Stimulated activated naive CD8-positive, alpha-beta T cell treated with anti-CD3 and anti-CD28 coated beads, Interleukin-15, Interleukin-2, amounts not matched to agents 100 ng/mL and 50 ng/mL, for 24 hours (primary cell): ENCODE measurements at regions not wholly inside any gene's neighbourhood (a gene's known extent, or its start where the extent isn't known, plus 50 kb on each side); places are given as distances from the start of the nearest gene placed in this dataset.

Experiments used
- H3K27ac Mint-ChIP-seq: one replicate; pipeline ENCODE4 v1.8.0; 2021; ENCODE audit warnings: mild to moderate bottlenecking, mixed read lengths
- H3K27me3 Mint-ChIP-seq: one replicate; pipeline ENCODE4 v1.8.0; 2021; ENCODE audit warnings: mixed read lengths
- H3K36me3 Mint-ChIP-seq: one replicate; pipeline ENCODE4 v1.8.0; 2021; ENCODE audit warnings: low read depth, mixed read lengths
- H3K4me1 Mint-ChIP-seq: one replicate; pipeline ENCODE4 v1.8.0; 2021; ENCODE audit warnings: low read depth, mixed read lengths
- H3K4me3 Mint-ChIP-seq: one replicate; pipeline ENCODE4 v1.8.0; 2021; ENCODE audit warnings: mild to moderate bottlenecking, mixed read lengths
- H3K9me3 Mint-ChIP-seq: one replicate; pipeline ENCODE4 v1.8.0; 2021; ENCODE audit warnings: mixed read lengths

DNA sequence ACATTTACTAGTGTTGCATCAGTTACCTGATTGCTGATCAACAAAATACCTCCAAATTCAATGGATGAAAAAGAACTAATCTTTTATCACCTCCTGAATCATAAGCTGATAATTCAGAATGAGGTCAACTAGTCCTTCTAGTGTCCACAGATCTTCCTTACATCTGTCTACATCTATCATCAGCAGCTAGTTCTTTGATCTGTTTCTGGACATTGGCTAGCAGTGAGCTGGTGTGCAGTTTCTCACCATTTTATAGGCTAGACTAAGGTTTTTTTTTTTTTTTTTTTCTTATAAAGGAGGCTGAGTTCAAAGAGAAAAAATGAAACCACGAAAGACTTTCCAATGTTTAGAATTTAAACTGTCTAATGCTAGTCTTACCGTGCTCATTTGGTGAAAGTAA is 534.3 kb upstream of the ST8SIA4 start:
- no peaks in the 10 kb centered on the region for H3K4me1 Mint-ChIP-seq
- no peak overlapping the region for H3K4me3 Mint-ChIP-seq
- H3K9me3 Mint-ChIP-seq, result no peaks in the 10 kb centered on the region
- no peaks in the 10 kb centered on the region for H3K27me3 Mint-ChIP-seq
- H3K36me3 Mint-ChIP-seq, result no peaks in the 10 kb centered on the region
- H3K27ac Mint-ChIP-seq, result no peak overlapping the region

DNA sequence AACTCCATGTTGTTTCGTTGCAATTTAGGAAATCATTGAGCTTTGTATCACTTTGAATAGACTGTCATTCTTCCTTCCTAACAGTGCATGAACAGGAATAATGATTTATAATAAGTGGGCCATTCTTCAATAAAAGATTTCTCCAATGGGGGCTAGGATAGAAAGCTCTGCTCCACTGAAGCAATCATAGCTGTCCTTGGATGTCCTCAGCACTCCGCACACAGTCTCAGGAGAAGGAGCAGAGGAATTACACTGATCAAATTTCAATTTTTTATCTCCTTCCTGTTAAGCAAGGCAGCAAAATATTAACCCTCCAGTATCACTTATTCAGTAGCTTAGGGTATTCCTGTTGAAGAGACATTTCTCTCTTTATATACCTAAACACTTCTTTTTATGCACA is 532.7 kb upstream of the ST8SIA4 start:
- Mint-ChIP-seq H3K4me3 (no peak overlapping the region), H3K9me3 (no peaks in the 10 kb centered on the region), H3K36me3 (no peaks in the 10 kb centered on the region), H3K4me1 (no peaks in the 10 kb centered on the region), H3K27ac (no peak overlapping the region), H3K27me3 (no peaks in the 10 kb centered on the region)

DNA sequence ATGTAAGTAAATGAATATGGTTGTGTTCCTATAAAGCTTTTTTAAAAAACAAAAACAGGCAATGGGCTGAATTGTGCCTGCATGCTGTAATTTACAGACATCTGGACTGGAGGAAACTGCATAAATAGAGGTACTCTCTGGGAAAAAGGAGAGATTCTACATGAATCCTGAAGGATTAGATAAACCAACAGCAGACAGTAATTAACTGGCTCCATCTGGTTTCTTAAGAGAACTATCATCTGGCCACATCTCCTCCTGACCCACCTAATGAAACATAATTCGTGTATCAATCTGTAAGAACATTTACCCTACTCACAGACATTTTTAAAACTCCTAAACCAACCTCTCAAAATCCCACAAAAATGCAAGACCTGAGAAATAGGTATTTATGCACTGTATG is 528.1 kb upstream of the ST8SIA4 start:
- no peaks in the 10 kb centered on the region for H3K27me3 Mint-ChIP-seq
- H3K9me3 Mint-ChIP-seq, result peaks cover 5% of the 10 kb centered on the region
- no peak overlapping the region for H3K27ac Mint-ChIP-seq
- no peaks in the 10 kb centered on the region for H3K4me1 Mint-ChIP-seq
- H3K4me3 Mint-ChIP-seq, result no peak overlapping the region
- no peaks in the 10 kb centered on the region for H3K36me3 Mint-ChIP-seq

DNA sequence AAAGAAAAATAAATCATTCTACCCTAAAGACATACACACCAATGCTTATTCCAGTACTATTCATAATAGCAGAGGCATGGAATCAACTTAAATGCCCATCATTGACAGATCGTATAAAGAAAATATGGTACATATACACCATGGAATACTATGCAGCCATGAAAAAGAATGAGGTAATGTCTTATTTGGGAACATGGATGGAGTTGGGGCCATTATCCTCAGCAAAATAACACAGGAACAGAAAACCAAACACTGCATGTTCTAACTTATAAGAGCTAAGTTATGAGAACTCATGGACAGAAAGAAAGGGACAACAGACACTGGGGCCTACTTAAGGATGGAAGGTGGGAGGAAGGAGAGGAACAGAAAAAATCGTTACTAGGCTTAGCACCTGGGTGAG is 527.5 kb upstream of the ST8SIA4 start:
- Mint-ChIP-seq H3K36me3 (no peaks in the 10 kb centered on the region), H3K9me3 (peaks cover 5% of the 10 kb centered on the region), H3K27me3 (no peaks in the 10 kb centered on the region), H3K4me3 (no peak overlapping the region), H3K4me1 (no peaks in the 10 kb centered on the region), H3K27ac (no peak overlapping the region)

DNA sequence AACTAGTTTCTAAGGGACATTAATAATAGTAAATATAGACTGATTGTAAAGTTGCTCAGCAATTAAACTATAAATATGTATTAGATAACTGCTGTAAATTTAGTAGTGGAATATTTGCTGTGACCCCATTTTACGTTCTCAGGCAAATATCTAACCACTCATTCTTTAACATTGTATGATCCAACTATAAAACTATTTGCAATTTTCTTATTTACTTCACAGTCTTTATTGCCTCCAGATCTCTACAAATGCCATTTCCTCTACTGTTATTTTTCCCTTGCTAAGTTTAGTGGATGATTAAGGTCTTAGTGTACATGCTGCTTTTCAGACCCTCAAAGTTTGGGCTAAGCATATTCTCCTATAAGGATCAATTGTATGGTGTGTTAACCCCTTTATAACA is 526.2 kb upstream of the ST8SIA4 start:
- H3K36me3 Mint-ChIP-seq, result no peaks in the 10 kb centered on the region
- H3K9me3 Mint-ChIP-seq, result peaks cover 5% of the 10 kb centered on the region
- H3K4me1 Mint-ChIP-seq, result no peaks in the 10 kb centered on the region
- H3K4me3 Mint-ChIP-seq, result no peak overlapping the region
- H3K27me3 Mint-ChIP-seq, result no peaks in the 10 kb centered on the region
- H3K27ac Mint-ChIP-seq, result no peak overlapping the region

DNA sequence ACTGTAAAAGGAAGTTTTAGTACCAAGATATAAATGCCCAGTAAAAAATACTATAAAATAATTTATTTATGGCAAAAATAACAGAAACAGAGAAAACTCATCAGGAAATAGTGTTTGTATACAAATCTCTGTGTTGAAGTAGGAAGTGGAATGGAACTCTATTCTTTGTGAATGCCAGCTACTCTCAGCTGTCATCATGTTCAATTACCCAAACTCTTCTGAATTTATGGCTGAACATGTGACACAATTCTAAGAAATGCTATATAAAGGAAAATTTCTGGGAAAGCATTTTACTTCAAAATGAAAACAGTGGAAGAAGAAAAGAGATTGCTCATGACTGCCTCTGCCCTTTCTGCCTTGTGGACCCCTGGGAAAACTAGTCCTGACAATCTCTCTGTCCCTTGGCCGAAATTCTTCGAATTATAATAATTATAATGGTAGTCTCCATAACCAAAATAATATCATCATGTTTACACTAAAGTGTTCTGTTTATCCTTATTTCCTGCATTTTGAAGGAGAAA is 522.3 kb upstream of the ST8SIA4 start:
- H3K27me3 Mint-ChIP-seq, result no peaks in the 10 kb centered on the region
- H3K27ac Mint-ChIP-seq, result no peak overlapping the region
- no peak overlapping the region for H3K4me3 Mint-ChIP-seq
- H3K36me3 Mint-ChIP-seq, result no peaks in the 10 kb centered on the region
- H3K9me3 Mint-ChIP-seq, result peaks cover 2% of the 10 kb centered on the region
- no peaks in the 10 kb centered on the region for H3K4me1 Mint-ChIP-seq

DNA sequence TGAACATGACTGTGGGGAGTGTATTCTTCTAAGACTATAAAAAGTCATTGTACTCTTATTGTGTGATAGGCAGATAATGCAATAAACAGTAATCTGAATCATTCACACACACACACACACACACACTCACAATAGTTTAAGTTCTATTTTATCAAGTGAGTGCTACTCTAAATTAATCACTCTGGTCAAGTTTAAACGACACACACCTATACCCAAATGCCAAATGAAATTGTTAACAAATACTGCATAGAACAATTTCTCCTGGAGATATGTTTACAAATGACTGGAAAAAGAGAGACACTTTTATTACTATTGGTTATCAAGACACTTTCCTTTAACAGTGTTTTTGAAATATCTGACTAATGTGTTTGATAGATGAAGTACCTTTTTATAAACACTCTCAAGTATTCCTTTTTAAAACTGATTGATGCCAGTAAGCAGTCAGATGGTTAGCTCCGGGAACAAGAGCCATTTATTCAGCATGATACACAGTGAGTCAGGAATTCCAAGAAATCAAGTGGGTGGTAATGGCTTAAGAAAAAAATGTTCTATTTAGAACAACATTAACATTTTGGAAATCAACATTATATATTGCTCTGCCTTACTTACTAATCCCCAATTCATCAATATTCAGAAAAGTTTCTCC is 521.6 kb upstream of the ST8SIA4 start:
- Mint-ChIP-seq H3K4me1 (no peaks in the 10 kb centered on the region), H3K27ac (no peak overlapping the region), H3K4me3 (no peak overlapping the region)

DNA sequence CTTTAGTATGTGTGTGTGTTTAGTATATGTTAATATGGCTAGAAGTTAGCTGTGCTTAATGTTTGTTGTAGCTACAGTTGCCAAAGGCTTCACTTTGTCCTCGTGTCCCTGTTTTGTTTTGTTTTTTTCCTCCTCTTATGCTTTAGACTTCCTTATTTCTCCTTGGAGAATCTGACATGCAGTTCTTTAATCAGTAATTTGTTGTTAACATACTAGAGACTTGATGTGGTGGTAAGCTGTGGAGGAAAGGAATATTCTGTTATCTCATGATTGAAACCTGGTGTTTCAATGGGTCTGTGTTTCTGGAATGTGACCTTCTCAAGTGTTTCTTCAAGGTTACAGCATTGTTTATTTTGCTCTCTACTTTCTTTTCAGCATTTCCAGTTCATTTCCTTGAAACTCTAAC is 515.6 kb upstream of the ST8SIA4 start:
- Mint-ChIP-seq H3K4me3 (no peak overlapping the region), H3K4me1 (no peaks in the 10 kb centered on the region), H3K9me3 (no peaks in the 10 kb centered on the region), H3K36me3 (no peaks in the 10 kb centered on the region), H3K27me3 (no peaks in the 10 kb centered on the region), H3K27ac (no peak overlapping the region)

More for the DNA sequence above, 521.6 kb upstream of the ST8SIA4 start:
- Mint-ChIP-seq H3K36me3 (no peaks in the 10 kb centered on the region), H3K9me3 (no peaks in the 10 kb centered on the region), H3K27me3 (no peaks in the 10 kb centered on the region)

DNA sequence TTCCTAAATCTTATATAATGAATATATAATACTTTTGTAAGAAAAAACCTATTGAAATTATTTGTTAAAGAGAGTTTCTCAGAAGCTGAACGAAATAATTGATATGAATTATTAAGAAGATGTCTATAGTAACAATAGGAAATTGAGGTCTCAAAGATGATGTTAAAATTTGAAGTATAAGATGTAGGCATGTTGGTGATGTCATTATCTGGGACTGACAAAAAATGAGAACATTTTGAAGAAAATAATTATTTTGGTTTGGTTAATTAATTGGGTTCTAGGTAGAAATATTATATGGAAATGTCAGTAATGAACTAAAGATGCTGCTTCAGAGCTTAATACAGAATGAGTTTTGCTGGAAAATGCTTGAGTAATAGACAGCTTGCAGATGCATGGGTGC is 501.4 kb upstream of the ST8SIA4 start:
- Mint-ChIP-seq H3K4me1 (no peaks in the 10 kb centered on the region), H3K9me3 (no peaks in the 10 kb centered on the region), H3K27me3 (no peaks in the 10 kb centered on the region), H3K27ac (no peak overlapping the region), H3K36me3 (no peaks in the 10 kb centered on the region), H3K4me3 (no peak overlapping the region)

DNA sequence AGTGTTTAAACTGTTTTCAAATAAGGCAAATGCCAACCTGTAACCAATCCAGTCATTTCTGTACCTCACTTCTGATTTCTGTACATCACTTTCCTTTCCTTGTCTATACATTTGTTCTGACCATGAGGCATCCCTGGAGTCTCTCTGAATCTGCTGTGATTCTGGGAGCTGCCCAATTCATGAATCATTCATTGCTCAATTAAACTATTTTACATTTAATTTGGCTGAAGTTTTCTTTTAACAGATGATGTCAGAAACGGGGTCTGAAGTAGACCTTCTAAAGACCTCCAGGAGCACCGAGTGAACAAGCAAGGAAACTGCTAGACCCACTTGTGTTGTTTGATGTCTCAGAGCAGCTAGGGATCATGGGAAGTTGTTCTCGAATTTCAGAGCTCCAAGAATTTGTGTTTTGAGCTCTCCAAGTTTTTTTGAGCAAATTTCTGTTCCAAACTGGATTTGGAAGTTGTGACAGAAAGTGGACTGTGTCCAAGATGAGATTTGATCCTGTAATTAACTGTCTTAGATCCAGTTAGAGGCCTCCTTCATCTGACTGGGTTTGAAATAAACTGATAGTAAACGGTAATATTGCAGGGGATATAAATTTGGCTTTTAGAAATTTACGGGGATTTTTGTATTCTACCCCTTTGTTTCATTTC is 490.8 kb upstream of the ST8SIA4 start:
- H3K36me3 Mint-ChIP-seq, result no peaks in the 10 kb centered on the region
- H3K27me3 Mint-ChIP-seq, result no peaks in the 10 kb centered on the region
- H3K4me1 Mint-ChIP-seq, result no peaks in the 10 kb centered on the region
- H3K27ac Mint-ChIP-seq, result no peak overlapping the region
- H3K4me3 Mint-ChIP-seq, result no peak overlapping the region
- no peaks in the 10 kb centered on the region for H3K9me3 Mint-ChIP-seq

DNA sequence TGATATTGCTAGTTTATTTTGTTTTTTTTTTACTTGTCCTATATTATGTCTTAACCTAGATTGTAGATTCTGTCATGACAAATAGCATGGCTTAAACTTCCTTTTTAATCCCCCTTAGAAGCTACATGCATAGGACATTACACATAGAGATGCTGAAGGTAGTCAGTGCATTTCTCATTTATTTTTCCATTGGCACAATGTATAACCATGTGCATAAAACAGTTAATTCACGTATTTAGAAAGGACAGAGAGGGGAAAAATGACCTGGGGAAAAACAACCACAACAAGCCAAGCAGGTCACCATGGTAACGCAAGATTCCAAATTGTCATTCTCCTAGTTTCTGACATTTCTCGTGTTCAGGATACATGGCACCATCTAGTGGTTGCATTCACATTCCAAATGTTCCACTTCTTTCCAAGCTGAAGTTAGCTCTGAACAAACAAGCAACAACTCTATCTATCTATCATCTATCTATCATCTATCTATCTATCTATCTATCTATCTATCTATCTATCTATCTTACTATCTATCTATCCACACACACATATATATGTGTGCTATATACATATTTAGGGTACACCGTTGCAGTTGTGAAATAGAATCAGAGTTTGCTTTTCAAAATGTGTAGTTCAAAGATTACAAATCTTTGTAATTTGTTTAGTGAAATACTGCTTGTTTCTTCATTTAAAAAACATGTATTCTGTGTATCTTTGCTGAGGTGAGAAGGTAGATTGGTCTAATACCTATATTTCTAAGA is 487.2 kb upstream of the ST8SIA4 start:
- H3K4me1 Mint-ChIP-seq, result no peaks in the 10 kb centered on the region
- H3K36me3 Mint-ChIP-seq, result no peaks in the 10 kb centered on the region
- H3K9me3 Mint-ChIP-seq, result no peaks in the 10 kb centered on the region
- H3K4me3 Mint-ChIP-seq, result no peak overlapping the region
- H3K27me3 Mint-ChIP-seq, result no peaks in the 10 kb centered on the region
- no peak overlapping the region for H3K27ac Mint-ChIP-seq

DNA sequence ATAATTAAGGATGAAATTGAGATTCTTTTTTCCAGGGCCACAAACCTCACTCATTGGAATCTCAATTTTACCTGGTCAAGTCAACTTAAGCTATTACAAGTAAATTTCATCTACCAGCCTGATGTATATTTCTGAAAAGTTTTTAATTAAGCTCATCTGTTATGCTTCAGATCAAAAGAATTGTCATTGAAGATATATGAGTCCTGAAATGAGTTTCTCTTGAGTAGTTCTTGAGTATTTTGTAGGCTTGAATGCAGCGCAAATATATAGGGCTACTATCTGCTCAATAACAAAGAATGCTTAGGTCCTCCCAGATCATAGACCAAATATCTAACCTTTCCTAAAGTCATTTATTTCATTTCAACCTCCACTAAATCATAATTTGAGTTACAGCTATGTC is 482.2 kb upstream of the ST8SIA4 start:
- Mint-ChIP-seq H3K4me3 (no peak overlapping the region), H3K9me3 (no peaks in the 10 kb centered on the region), H3K27me3 (peaks cover 7% of the 10 kb centered on the region), H3K36me3 (no peaks in the 10 kb centered on the region), H3K4me1 (no peaks in the 10 kb centered on the region), H3K27ac (no peak overlapping the region)

DNA sequence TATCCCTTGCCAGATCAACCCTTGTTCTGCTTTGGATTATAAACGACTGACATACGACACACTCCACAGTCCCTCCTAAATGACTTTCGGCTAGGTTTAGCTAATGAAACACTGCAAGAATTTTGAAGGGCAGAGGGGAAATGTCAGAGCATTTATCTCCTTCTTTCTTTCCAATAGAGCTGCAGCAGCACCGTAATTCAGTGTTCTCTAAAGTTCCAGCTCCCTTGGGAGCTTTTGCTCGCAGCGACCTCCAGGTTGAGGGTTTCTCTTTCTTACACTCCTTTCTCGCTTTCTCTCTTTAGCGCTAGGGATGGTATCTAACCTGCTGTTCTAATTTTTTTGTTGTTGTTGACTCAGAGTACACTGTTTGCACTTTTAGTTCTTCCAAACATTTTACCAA is 467.1 kb upstream of the ST8SIA4 start:
- H3K27ac Mint-ChIP-seq, result no peak overlapping the region

DNA sequence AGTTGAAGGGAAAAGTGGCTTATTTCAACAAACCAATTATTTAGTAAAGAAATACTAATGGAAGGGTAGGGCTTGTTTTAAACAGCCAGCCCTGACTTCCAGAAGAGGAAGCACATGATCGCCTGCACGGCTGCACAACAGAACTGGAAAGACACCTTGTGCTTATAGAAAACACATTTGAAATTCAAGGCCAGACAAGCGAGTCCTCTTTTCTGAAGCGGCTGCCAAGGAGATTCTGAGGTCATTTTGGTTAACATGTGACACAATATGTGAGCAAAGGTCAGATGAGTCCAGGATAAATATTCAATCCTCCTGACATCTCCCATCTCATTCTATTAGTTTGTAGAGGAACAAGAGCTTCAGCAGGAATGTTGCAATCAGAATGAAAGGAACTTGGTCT is 461.4 kb upstream of the ST8SIA4 start:
- no peaks in the 10 kb centered on the region for H3K36me3 Mint-ChIP-seq
- peaks cover 5% of the 10 kb centered on the region for H3K27me3 Mint-ChIP-seq
- no peaks in the 10 kb centered on the region for H3K4me1 Mint-ChIP-seq
- H3K27ac Mint-ChIP-seq, result no peak overlapping the region
- H3K4me3 Mint-ChIP-seq, result no peak overlapping the region
- H3K9me3 Mint-ChIP-seq, result no peaks in the 10 kb centered on the region

More for the DNA sequence above, 467.1 kb upstream of the ST8SIA4 start:
- Mint-ChIP-seq H3K36me3 (no peaks in the 10 kb centered on the region), H3K4me1 (no peaks in the 10 kb centered on the region), H3K9me3 (no peaks in the 10 kb centered on the region), H3K4me3 (no peak overlapping the region), H3K27me3 (peaks cover 5% of the 10 kb centered on the region)

DNA sequence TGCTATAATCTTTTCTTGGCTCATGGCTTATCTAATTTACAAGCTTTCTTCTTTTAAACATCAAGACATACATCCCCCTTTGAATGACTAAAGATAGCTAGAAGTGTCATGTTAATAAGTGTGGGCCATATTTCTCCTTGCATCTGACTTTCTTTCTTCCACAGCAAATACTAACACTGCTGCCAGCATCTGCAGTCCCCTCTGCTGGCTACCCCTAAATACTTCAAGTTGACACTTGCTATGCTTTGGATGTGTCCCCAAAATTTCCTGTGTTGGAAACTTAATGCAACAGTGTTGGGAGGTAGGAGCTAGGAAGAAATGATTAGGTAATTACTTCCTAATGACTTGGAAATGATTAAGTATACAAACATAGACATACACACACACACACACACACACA is 459.0 kb upstream of the ST8SIA4 start:
- Mint-ChIP-seq H3K4me3 (no peak overlapping the region), H3K27me3 (peaks cover 3% of the 10 kb centered on the region), H3K27ac (no peak overlapping the region), H3K36me3 (no peaks in the 10 kb centered on the region), H3K4me1 (no peaks in the 10 kb centered on the region), H3K9me3 (no peaks in the 10 kb centered on the region)
